ENCODE measurements at regions not wholly inside any gene's neighbourhood (a gene's known extent, or its start where the extent isn't known, plus 50 kb on each side); places are given as distances from the start of the nearest gene placed in this dataset.

GRCh38 chr3:187951452-187952190 is 202.3 kb upstream of the LPP start:
- Histone ChIP-seq H3K36me3 (no peaks in the 10 kb centered on the region), H3K4me1 (ENCODE audit: low read depth) (peaks cover under 1% of the 10 kb centered on the region), H3K27me3 (no peaks in the 10 kb centered on the region), H3K9me3 (ENCODE audit: low read depth) (no peaks in the 10 kb centered on the region), H3K4me3 (no peak overlapping the region), H3K27ac (no peak overlapping the region)
- DNase-seq (ENCODE audit: low read depth in 1 of 2, low spot score in 1 of 2), result no peak
- no peak for TF ChIP-seq CTCF (IDR thresholded peaks at IDR 0.05; ENCODE audit: low read depth, low read length)

- no peak overlapping the region for H3K27ac ChIP-seq
- DNase-seq (ENCODE audit: low read depth in 1 of 2, low spot score in 1 of 2), result no peak
Measured at GRCh38 chr3:187952849-187953248, 201.1 kb upstream of the LPP start.

GRCh38 chr3:187954516-187954872 is 199.5 kb upstream of the LPP start:
- Histone ChIP-seq H3K36me3 (no peaks in the 10 kb centered on the region), H3K4me3 (no peak overlapping the region), H3K27ac (no peak overlapping the region), H3K27me3 (no peaks in the 10 kb centered on the region), H3K4me1 (ENCODE audit: low read depth) (no peaks in the 10 kb centered on the region), H3K9me3 (ENCODE audit: low read depth) (no peaks in the 10 kb centered on the region)
- no peak for TF ChIP-seq CTCF (IDR thresholded peaks at IDR 0.05; ENCODE audit: low read depth, low read length)
- DNase-seq (ENCODE audit: low read depth in 1 of 2, low spot score in 1 of 2), result no peak

More at GRCh38 chr3:187952849-187953248, 201.1 kb upstream of the LPP start:
- Histone ChIP-seq H3K4me1 (ENCODE audit: low read depth) (no peaks in the 10 kb centered on the region), H3K36me3 (no peaks in the 10 kb centered on the region), H3K9me3 (ENCODE audit: low read depth) (no peaks in the 10 kb centered on the region), H3K27me3 (no peaks in the 10 kb centered on the region), H3K4me3 (no peak overlapping the region)
- TF ChIP-seq CTCF (IDR thresholded peaks at IDR 0.05; ENCODE audit: low read depth, low read length), result no peak

GRCh38 chr3:187954873-187955586 is 198.9 kb upstream of the LPP start:
- Histone ChIP-seq H3K9me3 (ENCODE audit: low read depth) (no peaks in the 10 kb centered on the region), H3K27me3 (no peaks in the 10 kb centered on the region), H3K4me3 (no peak overlapping the region), H3K36me3 (no peaks in the 10 kb centered on the region), H3K27ac (no peak overlapping the region), H3K4me1 (ENCODE audit: low read depth) (no peaks in the 10 kb centered on the region)
- DNase-seq (ENCODE audit: low read depth in 1 of 2, low spot score in 1 of 2), result peak in 1 of 2 donors; percentile 87
- TF ChIP-seq CTCF (IDR thresholded peaks at IDR 0.05; ENCODE audit: low read depth, low read length), result no peak

GRCh38 chr3:187955587-187955952 is 198.4 kb upstream of the LPP start:
- no peaks in the 10 kb centered on the region for H3K9me3 ChIP-seq (ENCODE audit: low read depth)
- no peak overlapping the region for H3K4me3 ChIP-seq
- DNase-seq (ENCODE audit: low read depth in 1 of 2, low spot score in 1 of 2), result no peak
- no peaks in the 10 kb centered on the region for H3K4me1 ChIP-seq (ENCODE audit: low read depth)
- H3K36me3 ChIP-seq, result no peaks in the 10 kb centered on the region
- no peak overlapping the region for H3K27ac ChIP-seq
- no peak for TF ChIP-seq CTCF (IDR thresholded peaks at IDR 0.05; ENCODE audit: low read depth, low read length)
- no peaks in the 10 kb centered on the region for H3K27me3 ChIP-seq

Data from cardiac muscle cell (in vitro differentiated cells and primary cell).